H9 (cell line): ENCODE measurements at regions not wholly inside any gene's neighbourhood (a gene's known extent, or its start where the extent isn't known, plus 50 kb on each side); places are given as distances from the start of the nearest gene placed in this dataset.

ENCODE experiments used
- DNase-seq: peaks from one replicate; pipeline ENCODE4 v3.0.0-alpha.2; 2017
- H2AFZ ChIP-seq: one replicate; pipeline ENCODE4 v1.6.1; 2013; ENCODE audit warnings: mild to moderate bottlenecking, low read length, control low read depth, moderate library complexity
- H2AK5ac ChIP-seq: 2 replicates; pipeline ENCODE4 v1.6.1; 2013; ENCODE audit warnings: low read length, control low read depth, mixed read lengths; ENCODE audit not compliant: insufficient read length
- H2BK120ac ChIP-seq: one replicate; pipeline ENCODE4 v1.6.1; 2013; ENCODE audit warnings: low read depth, mild to moderate bottlenecking, low read length, control low read depth, inconsistent platforms; ENCODE audit not compliant: poor library complexity, severe bottlenecking
- H2BK12ac ChIP-seq: 2 replicates; pipeline ENCODE4 v1.6.1; 2013; ENCODE audit warnings: low read length, control low read depth, mixed read lengths, low read depth; ENCODE audit not compliant: insufficient read length
- H2BK15ac ChIP-seq: 2 replicates; pipeline ENCODE4 v1.6.1; 2013; ENCODE audit warnings: low read depth, low read length, control low read depth
- H2BK20ac ChIP-seq: one replicate; pipeline ENCODE4 v1.6.1; 2013; ENCODE audit warnings: low read depth, mild to moderate bottlenecking, low read length, control low read depth, inconsistent platforms; ENCODE audit not compliant: poor library complexity, severe bottlenecking
- H2BK5ac ChIP-seq: 2 replicates; pipeline ENCODE4 v1.6.1; 2013; ENCODE audit warnings: low read length, control low read depth, mixed read lengths; ENCODE audit not compliant: insufficient read length
- H3K14ac ChIP-seq: 2 replicates; pipeline ENCODE4 v1.6.1; 2013; ENCODE audit warnings: low read length, control low read depth; ENCODE audit not compliant: insufficient read depth
- H3K18ac ChIP-seq: 2 replicates; pipeline ENCODE4 v1.6.1; 2013; ENCODE audit warnings: low read depth, mild to moderate bottlenecking, mixed read lengths, low read length, control low read depth; ENCODE audit not compliant: insufficient read length
- H3K23ac ChIP-seq: 2 replicates; pipeline ENCODE4 v1.6.1; 2013; ENCODE audit warnings: low read length, control low read depth, mixed read lengths, low read depth; ENCODE audit not compliant: insufficient read length
- H3K23me2 ChIP-seq: 2 replicates; pipeline ENCODE4 v1.6.1; 2013; ENCODE audit warnings: low read depth, mild to moderate bottlenecking, mixed read lengths, low read length, control low read depth; ENCODE audit not compliant: insufficient read length, poor library complexity, severe bottlenecking
- H3K27ac ChIP-seq: 2 replicates; pipeline ENCODE4 v1.5.1; 2013; ENCODE audit warnings: low read length, control low read depth, mixed read lengths, low read depth; ENCODE audit not compliant: insufficient read length
- H3K27me3 ChIP-seq: 2 replicates; pipeline ENCODE4 v1.6.1; 2013; ENCODE audit warnings: low read length, control low read depth, inconsistent platforms; ENCODE audit not compliant: insufficient read depth
- H3K4ac ChIP-seq: 2 replicates; pipeline ENCODE4 v1.6.1; 2013; ENCODE audit warnings: low read depth, mild to moderate bottlenecking, control low read depth, inconsistent platforms, low read length, moderate library complexity
- H3K4me1 ChIP-seq: 2 replicates; pipeline ENCODE4 v1.6.1; 2013; ENCODE audit warnings: low read length, control low read depth, inconsistent platforms; ENCODE audit not compliant: insufficient read depth
- H3K4me2 ChIP-seq: 2 replicates; pipeline ENCODE4 v1.6.1; 2013; ENCODE audit warnings: low read length, control low read depth, mixed read lengths; ENCODE audit not compliant: insufficient read length, insufficient read depth
- H3K56ac ChIP-seq: 2 replicates; pipeline ENCODE4 v1.6.1; 2013; ENCODE audit warnings: low read depth, mild to moderate bottlenecking, mixed read lengths, low read length, control low read depth; ENCODE audit not compliant: insufficient read length
- H3K79me1 ChIP-seq: 2 replicates; pipeline ENCODE4 v1.6.1; 2013; ENCODE audit warnings: low read depth, mild to moderate bottlenecking, moderate library complexity, low read length, control low read depth, inconsistent platforms; ENCODE audit not compliant: insufficient read depth, poor library complexity, severe bottlenecking
- H3K79me2 ChIP-seq: 2 replicates; pipeline ENCODE4 v1.6.1; 2013; ENCODE audit warnings: low read length, control low read depth, inconsistent platforms; ENCODE audit not compliant: insufficient read depth
- H3K9ac ChIP-seq: 2 replicates; pipeline ENCODE4 v1.6.1; 2013; ENCODE audit warnings: low read length, control low read depth, mixed read lengths; ENCODE audit not compliant: insufficient read length; ENCODE audit errors: extremely low read depth
- H3K9me3 ChIP-seq: one replicate; pipeline ENCODE4 v1.6.1; 2013; ENCODE audit warnings: low read depth, low read length, inconsistent platforms; ENCODE audit not compliant: control insufficient read depth
- H3T11ph ChIP-seq: one replicate; pipeline ENCODE4 v1.6.1; 2013; ENCODE audit warnings: mild to moderate bottlenecking, low read length, control low read depth, inconsistent platforms
- H4K20me1 ChIP-seq: one replicate; pipeline ENCODE4 v1.6.1; 2013; ENCODE audit not compliant: control insufficient read depth, insufficient read length, insufficient read depth
- H4K5ac ChIP-seq: 2 replicates; pipeline ENCODE4 v1.6.1; 2013; ENCODE audit warnings: low read depth, mild to moderate bottlenecking, mixed read lengths, low read length, control low read depth; ENCODE audit not compliant: insufficient read length
- H4K8ac ChIP-seq: replicated peaks from 2 replicates; pipeline ENCODE4 v1.6.1; 2013; ENCODE audit warnings: low read length, control low read depth, mixed read lengths, low read depth; ENCODE audit not compliant: insufficient read length
- H4K91ac ChIP-seq: 2 replicates; pipeline ENCODE4 v1.6.1; 2013; ENCODE audit warnings: low read depth, mild to moderate bottlenecking, moderate library complexity, mixed read lengths, low read length, control low read depth; ENCODE audit not compliant: insufficient read length
- H3K27ac Mint-ChIP-seq, 3 experiments: 2 replicates in 2 of 3; 3 replicates in 1 of 3; pipeline ENCODE4 v1.8.0; 2020 to 2021; ENCODE audit warnings: mixed read lengths in 3 of 3, mild to moderate bottlenecking in 1 of 3, moderate library complexity in 1 of 3
- H3K27me3 Mint-ChIP-seq: 2 replicates; pipeline ENCODE4 v1.8.0; 2021; ENCODE audit warnings: low read depth, mild to moderate bottlenecking, moderate library complexity, mixed read lengths
- H3K36me3 Mint-ChIP-seq, 3 experiments: 2 replicates in 2 of 3; 3 replicates in 1 of 3; pipeline ENCODE4 v1.8.0; 2020 to 2021; ENCODE audit warnings: low read depth in 3 of 3, mixed read lengths in 3 of 3; ENCODE audit not compliant: insufficient read depth in 1 of 3
- H3K4me1 Mint-ChIP-seq, 2 experiments: 2 replicates each; pipeline ENCODE4 v1.8.0; 2020; ENCODE audit warnings: mixed read lengths in 2 of 2
- H3K4me3 Mint-ChIP-seq, 2 experiments: 2 replicates in 1 of 2; 3 replicates in 1 of 2; pipeline ENCODE4 v1.8.0; 2020 to 2021; ENCODE audit warnings: mild to moderate bottlenecking in 2 of 2, mixed read lengths in 2 of 2, moderate library complexity in 1 of 2
- H3K9me3 Mint-ChIP-seq, 2 experiments: 2 replicates in 1 of 2; 3 replicates in 1 of 2; pipeline ENCODE4 v1.8.0; 2020; ENCODE audit warnings: mild to moderate bottlenecking in 2 of 2, mixed read lengths in 2 of 2, moderate library complexity in 1 of 2
- CTCF ChIP-seq: fragments of 200-600 bp; sonication (generic); conservative IDR thresholded peaks from 3 replicates; pipeline ENCODE4 v1.8.0; 2021; ENCODE audit warnings: antibody characterized with exemption, mild to moderate bottlenecking
- WGBS: extraction: QIAGEN DNeasy Blood & Tissue Kit; methylation state at CpG from one replicate; pipeline ENCODE4 v1.1.7; 2013; ENCODE audit warnings: missing lambda C conversion rate, low lambda C conversion rate, mixed read lengths; ENCODE audit not compliant: insufficient read length; ENCODE audit errors: extremely low coverage; 5-methylcytosine and 5-hydroxymethylcytosine counted together

DNA sequence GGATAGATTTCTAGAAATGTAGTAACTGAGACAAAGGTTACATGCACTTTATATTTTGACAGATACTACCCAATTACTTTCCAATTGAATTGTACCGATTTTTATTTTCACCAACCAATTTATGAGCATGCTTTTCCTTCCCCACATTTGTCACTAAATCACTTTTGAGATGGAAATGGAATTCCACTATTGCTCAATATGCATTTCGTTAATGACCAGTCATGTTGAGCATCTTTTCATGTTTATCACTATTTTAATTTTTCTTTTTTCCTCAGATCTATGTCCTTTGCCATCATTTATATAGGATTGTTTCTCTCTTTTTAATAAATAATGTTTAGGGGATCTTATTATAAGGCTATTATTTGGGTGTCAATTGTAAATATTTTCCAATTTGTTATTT, 102.8 kb upstream of the SMIM36 start:
- H3T11ph ChIP-seq: no peak overlapping the region
- H2BK12ac ChIP-seq: no peak overlapping the region
- no peaks in the 10 kb centered on the region for H3K79me2 ChIP-seq
- H2AFZ ChIP-seq: no peak overlapping the region
- no peak for TF ChIP-seq CTCF
- H3K27ac Mint-ChIP-seq: no peak overlapping the region
- H3K36me3 Mint-ChIP-seq: no peaks in the 10 kb centered on the region
- no peaks in the 10 kb centered on the region for H3K27me3 ChIP-seq
- no peaks in the 10 kb centered on the region for H3K79me1 ChIP-seq
- no peak overlapping the region for H2BK15ac ChIP-seq
- H2BK20ac ChIP-seq: no peak overlapping the region
- no peak overlapping the region for H3K4me3 Mint-ChIP-seq
- H4K8ac ChIP-seq: no peak overlapping the region
- H3K4me2 ChIP-seq: no peak overlapping the region
- H3K4me1 Mint-ChIP-seq: no peaks in the 10 kb centered on the region; a peak in 1 of 4 replicates
- H3K27ac ChIP-seq: no peak overlapping the region
- no peaks in the 10 kb centered on the region for H4K20me1 ChIP-seq
- H3K18ac ChIP-seq: no peak overlapping the region
- H4K91ac ChIP-seq: no peak overlapping the region
- H3K56ac ChIP-seq: no peak overlapping the region
- no CpG with 5 or more reads among the region's 2 CpGs for WGBS
- no peak overlapping the region for H2BK5ac ChIP-seq
- H2BK120ac ChIP-seq: no peak overlapping the region
- H3K4me1 ChIP-seq: no peaks in the 10 kb centered on the region; the same call in 1 of the 2 replicates
- H4K5ac ChIP-seq: no peak overlapping the region
- H3K23ac ChIP-seq: no peak overlapping the region
- H3K14ac ChIP-seq: no peak overlapping the region
- H3K27me3 Mint-ChIP-seq: no peaks in the 10 kb centered on the region
- no peaks in the 10 kb centered on the region for H3K9me3 ChIP-seq
- DNase-seq: no peak
- H3K9me3 Mint-ChIP-seq: no peaks in the 10 kb centered on the region
- H2AK5ac ChIP-seq: no peak overlapping the region
- H3K9ac ChIP-seq: no peak overlapping the region
- H3K4ac ChIP-seq: no peak overlapping the region
- H3K23me2 ChIP-seq: no peaks in the 10 kb centered on the region
